ENCODE measurements at regions not wholly inside any gene's neighbourhood (a gene's known extent, or its start where the extent isn't known, plus 50 kb on each side); places are given as distances from the start of the nearest gene placed in this dataset.

- TF ChIP-seq POLR2AphosphoS5 (IDR thresholded peaks at IDR 0.05) (no peak), CTCF (IDR thresholded peaks at IDR 0.05) (no peak), POLR2A (IDR thresholded peaks at IDR 0.05) (no peak)
- Histone ChIP-seq H3K36me3 (no peaks in the 10 kb centered on the region), H3K4me1 (no peaks in the 10 kb centered on the region), H3K4me3 (no peak overlapping the region), H3K9me3 (no peaks in the 10 kb centered on the region), H3K27me3 (no peaks in the 10 kb centered on the region), H3K27ac (no peak overlapping the region)
- 82% methylated on average over 10 of the region's 10 CpGs for WGBS
- DNase-seq (ENCODE audit: low spot score in 2 of 2), result no peak
Observed at GRCh38 chr6:166683477-166683876, 56.4 kb upstream of the RPS6KA2 start.

DNA sequence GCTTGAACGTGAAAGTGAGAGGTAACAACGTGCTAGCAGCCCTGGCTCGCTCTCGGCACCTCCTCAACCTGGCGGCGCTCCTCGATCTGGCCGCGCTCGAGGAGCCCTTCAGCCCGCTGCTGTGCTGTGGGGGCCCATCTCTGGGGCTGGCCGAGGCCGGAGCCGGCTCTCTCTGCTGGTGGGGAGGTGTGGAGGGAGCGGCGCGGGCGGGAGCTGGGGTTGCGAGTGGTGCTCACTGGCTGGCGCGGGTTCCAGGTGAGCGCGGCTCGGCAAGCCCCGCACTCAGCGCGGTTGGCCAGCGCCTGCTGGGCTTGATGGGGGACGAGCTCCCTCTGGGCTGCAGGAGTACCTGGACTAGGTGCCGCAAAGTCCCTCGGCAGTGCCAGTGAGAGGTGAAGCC, 52.5 kb upstream of the RPS6KA2 start:
- Histone ChIP-seq H3K27me3 (no peaks in the 10 kb centered on the region), H3K4me1 (no peaks in the 10 kb centered on the region), H3K27ac (no peak overlapping the region), H3K36me3 (no peaks in the 10 kb centered on the region), H3K4me3 (no peak overlapping the region), H3K9me3 (no peaks in the 10 kb centered on the region)
- DNase-seq (ENCODE audit: low spot score in 2 of 2), result no peak
- 97% methylated on average over 20 of the region's 31 CpGs for WGBS
- TF ChIP-seq EP300 (IDR thresholded peaks at IDR 0.05) (no peak), CTCF (IDR thresholded peaks at IDR 0.05) (no peak), POLR2A (IDR thresholded peaks at IDR 0.05) (no peak), POLR2AphosphoS5 (IDR thresholded peaks at IDR 0.05) (no peak)

GRCh38 chr6:166678426-166678825, 51.4 kb upstream of the RPS6KA2 start:
- Histone ChIP-seq H3K4me3 (no peak overlapping the region), H3K27ac (no peak overlapping the region), H3K4me1 (no peaks in the 10 kb centered on the region), H3K36me3 (no peaks in the 10 kb centered on the region), H3K9me3 (no peaks in the 10 kb centered on the region), H3K27me3 (no peaks in the 10 kb centered on the region)
- DNase-seq (ENCODE audit: low spot score in 2 of 2), result no peak
- TF ChIP-seq CTCF (IDR thresholded peaks at IDR 0.05), result no peak
- no peak for TF ChIP-seq POLR2AphosphoS5 (IDR thresholded peaks at IDR 0.05)
- TF ChIP-seq EP300 (IDR thresholded peaks at IDR 0.05), result no peak
- no peak for TF ChIP-seq POLR2A (IDR thresholded peaks at IDR 0.05)
- WGBS, result 88% methylated on average over 10 of the region's 10 CpGs

DNA sequence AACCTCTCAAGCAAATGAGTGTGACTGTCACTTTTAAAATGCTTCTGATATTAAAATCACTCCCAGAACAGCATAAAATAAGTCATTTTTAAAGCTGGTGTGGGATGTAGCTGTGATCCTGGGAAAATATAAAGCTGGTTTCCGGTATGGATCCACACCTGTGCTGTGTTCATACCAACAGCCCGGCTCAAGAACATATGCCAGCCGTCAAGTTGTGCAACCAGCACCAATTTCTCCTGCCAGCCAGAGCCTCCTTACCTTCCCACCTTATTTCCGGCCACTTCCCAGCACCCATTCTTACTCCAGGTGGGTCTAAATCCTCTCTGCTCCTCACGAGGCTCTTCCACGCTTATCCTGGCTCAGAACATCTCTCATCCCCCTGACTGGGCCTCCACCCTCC, 50.9 kb upstream of the RPS6KA2 start:
- Histone ChIP-seq H3K36me3 (no peaks in the 10 kb centered on the region), H3K4me1 (no peaks in the 10 kb centered on the region), H3K27me3 (no peaks in the 10 kb centered on the region), H3K4me3 (no peak overlapping the region), H3K27ac (no peak overlapping the region), H3K9me3 (no peaks in the 10 kb centered on the region)
- WGBS, result 60% methylated on average over 6 of the region's 6 CpGs
- no peak for DNase-seq (ENCODE audit: low spot score in 2 of 2)
- TF ChIP-seq CTCF (IDR thresholded peaks at IDR 0.05) (no peak), POLR2A (IDR thresholded peaks at IDR 0.05) (no peak), POLR2AphosphoS5 (IDR thresholded peaks at IDR 0.05) (no peak), EP300 (IDR thresholded peaks at IDR 0.05) (no peak)
